Neural cell (in vitro differentiated cells): ENCODE measurements at regions not wholly inside any gene's neighbourhood (a gene's known extent, or its start where the extent isn't known, plus 50 kb on each side); places are given as distances from the start of the nearest gene placed in this dataset.

Experiments used
- H2AFZ ChIP-seq: fragments of 200-600, 300-800 bp; sonication (generic), shearing (Covaris generic); 2 replicates; pipeline ENCODE4 v1.6.0; 2014; ENCODE audit warnings: low read depth, mild to moderate bottlenecking, antibody characterized with exemption, low read length, moderate library complexity
- H3F3A ChIP-seq: fragments of 200-600 bp; shearing (Covaris generic); 2 replicates; pipeline ENCODE4 v1.6.1; 2016; ENCODE audit warnings: mild to moderate bottlenecking, moderate library complexity, mixed read lengths, antibody characterized with exemption, low read length; ENCODE audit not compliant: insufficient read depth, poor library complexity, severe bottlenecking
- H3K27ac ChIP-seq: fragments of 200-600, 300-800 bp; sonication (generic), shearing (Covaris generic); 2 replicates; pipeline ENCODE4 v1.5.1; 2014; ENCODE audit warnings: mild to moderate bottlenecking, low read length, moderate library complexity
- H3K27me3 ChIP-seq: fragments of 300-800, 200-600 bp; sonication (generic), shearing (Covaris generic); 2 replicates; pipeline ENCODE4 v1.6.0; 2014; ENCODE audit warnings: mild to moderate bottlenecking, low read depth, low read length, moderate library complexity; ENCODE audit not compliant: insufficient read depth
- H3K36me3 ChIP-seq: fragments of 300-800, 200-600 bp; sonication (generic), shearing (Covaris generic); 2 replicates; pipeline ENCODE4 v1.5.1; 2014; ENCODE audit warnings: mild to moderate bottlenecking, antibody characterized with exemption, low read length, moderate library complexity; ENCODE audit not compliant: insufficient read depth
- H3K4me2 ChIP-seq: fragments of 300-800, 200-600 bp; sonication (generic), shearing (Covaris generic); 2 replicates; pipeline ENCODE4 v1.6.0; 2014; ENCODE audit warnings: mild to moderate bottlenecking, low read length
- H3K4me3 ChIP-seq: fragments of 300-800, 200-600 bp; sonication (generic), shearing (Covaris generic); 2 replicates; pipeline ENCODE4 v1.5.1; 2014; ENCODE audit warnings: mild to moderate bottlenecking, low read length, moderate library complexity
- H3K79me2 ChIP-seq: fragments of 200-600 bp; shearing (Covaris generic); replicated peaks from 2 replicates; pipeline ENCODE4 v1.6.0; 2014; ENCODE audit warnings: mild to moderate bottlenecking, low read length, moderate library complexity; ENCODE audit not compliant: insufficient read depth
- H3K9ac ChIP-seq: fragments of 300-800, 200-600 bp; sonication (generic), shearing (Covaris generic); 2 replicates; pipeline ENCODE4 v1.6.1; 2016; ENCODE audit warnings: mild to moderate bottlenecking, low read length, mixed read lengths
- H3K9me2 ChIP-seq: fragments of 200-600 bp; shearing (Covaris generic); 2 replicates; pipeline ENCODE4 v1.6.1; 2016; ENCODE audit warnings: mild to moderate bottlenecking, low read length, mixed read lengths; ENCODE audit not compliant: insufficient read depth
- H3K9me3 ChIP-seq: fragments of 200-600, 300-800 bp; sonication (generic), shearing (Covaris generic); 2 replicates; pipeline ENCODE4 v1.6.1; 2016; ENCODE audit warnings: mild to moderate bottlenecking, mixed run types, low read length, moderate library complexity, mixed read lengths
- H4K20me1 ChIP-seq: fragments of 200-600 bp; shearing (Covaris generic); 2 replicates; pipeline ENCODE4 v1.6.1; 2016; ENCODE audit warnings: mild to moderate bottlenecking, mixed run types; ENCODE audit not compliant: insufficient read depth
- EP300 ChIP-seq: fragments of 450-650 bp; conservative IDR thresholded peaks from 2 replicates; pipeline ENCODE4 v1.6.1; 2014; ENCODE audit warnings: antibody characterized with exemption, mild to moderate bottlenecking, moderate library complexity; ENCODE audit not compliant: poor library complexity, severe bottlenecking
- EZH2 ChIP-seq: fragments of 200-600, 300-800 bp; shearing (Covaris generic), sonication (generic); IDR thresholded peaks from 2 replicates; pipeline ENCODE4 v1.6.1; 2014; ENCODE audit warnings: antibody characterized with exemption, low read length, borderline replicate concordance, mild to moderate bottlenecking; ENCODE audit not compliant: insufficient read depth, poor library complexity, severe bottlenecking
- MXI1 ChIP-seq: fragments of 450-650 bp; conservative IDR thresholded peaks from 2 replicates; pipeline ENCODE4 v1.6.1; 2014; ENCODE audit warnings: antibody characterized with exemption, mild to moderate bottlenecking; ENCODE audit not compliant: poor library complexity, severe bottlenecking
- POLR2AphosphoS5 ChIP-seq: IDR thresholded peaks from 2 replicates; pipeline ENCODE4 v1.6.1; 2012
- RAD21 ChIP-seq: fragments of 450-650 bp; conservative IDR thresholded peaks from 2 replicates; pipeline ENCODE4 v1.6.1; 2014; ENCODE audit warnings: antibody characterized with exemption, mild to moderate bottlenecking, moderate library complexity
- SMC3 ChIP-seq: fragments of 450-650 bp; conservative IDR thresholded peaks from 2 replicates; pipeline ENCODE4 v1.6.1; 2014; ENCODE audit warnings: antibody characterized with exemption, mild to moderate bottlenecking, moderate library complexity; ENCODE audit not compliant: poor library complexity
- TAF1 ChIP-seq: IDR thresholded peaks from 2 replicates; pipeline ENCODE4 v1.6.1; 2012; ENCODE audit warnings: low read depth
- TF ChIP-seq, protein P1 (sequence below): fragments of 450-650 bp; IDR thresholded peaks from 2 replicates; pipeline ENCODE4 v1.5.1; 2014; ENCODE audit warnings: antibody characterized with exemption, mild to moderate bottlenecking, moderate library complexity; ENCODE audit not compliant: poor library complexity, severe bottlenecking
- TF ChIP-seq, protein P2 (sequence below): IDR thresholded peaks from 2 replicates; pipeline ENCODE4 v1.6.1; 2012; ENCODE audit warnings: borderline replicate concordance

DNA sequence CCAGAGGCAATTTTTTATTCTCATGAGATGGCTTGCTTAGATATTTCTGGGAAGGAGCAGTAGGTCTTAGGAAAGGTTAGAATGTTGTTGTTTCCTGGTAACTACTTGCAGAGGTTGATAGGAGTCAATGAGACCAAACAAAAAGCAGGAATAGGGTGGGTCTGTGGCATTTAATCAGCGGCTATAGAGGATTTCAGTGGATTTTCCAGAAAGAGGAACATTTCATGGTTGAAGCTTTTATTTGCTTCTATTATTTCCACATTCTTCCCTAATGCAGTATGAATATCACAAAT, 111.3 kb upstream of the PALMD start:
- H3K9ac ChIP-seq, result no peak overlapping the region
- no peak overlapping the region for H3K4me3 ChIP-seq
- H3K36me3 ChIP-seq, result no peaks in the 10 kb centered on the region
- H3K4me2 ChIP-seq, result no peak overlapping the region
- H3K9me3 ChIP-seq, result no peaks in the 10 kb centered on the region
- H4K20me1 ChIP-seq, result no peaks in the 10 kb centered on the region
- TF ChIP-seq TAF1, result no peak
- H3K79me2 ChIP-seq, result no peaks in the 10 kb centered on the region
- peaks cover 5% of the 10 kb centered on the region for H3F3A ChIP-seq
- H3K27ac ChIP-seq, result no peak overlapping the region
- H2AFZ ChIP-seq, result no peak overlapping the region
- H3K27me3 ChIP-seq, result no peaks in the 10 kb centered on the region
- H3K9me2 ChIP-seq, result no peaks in the 10 kb centered on the region

DNA sequence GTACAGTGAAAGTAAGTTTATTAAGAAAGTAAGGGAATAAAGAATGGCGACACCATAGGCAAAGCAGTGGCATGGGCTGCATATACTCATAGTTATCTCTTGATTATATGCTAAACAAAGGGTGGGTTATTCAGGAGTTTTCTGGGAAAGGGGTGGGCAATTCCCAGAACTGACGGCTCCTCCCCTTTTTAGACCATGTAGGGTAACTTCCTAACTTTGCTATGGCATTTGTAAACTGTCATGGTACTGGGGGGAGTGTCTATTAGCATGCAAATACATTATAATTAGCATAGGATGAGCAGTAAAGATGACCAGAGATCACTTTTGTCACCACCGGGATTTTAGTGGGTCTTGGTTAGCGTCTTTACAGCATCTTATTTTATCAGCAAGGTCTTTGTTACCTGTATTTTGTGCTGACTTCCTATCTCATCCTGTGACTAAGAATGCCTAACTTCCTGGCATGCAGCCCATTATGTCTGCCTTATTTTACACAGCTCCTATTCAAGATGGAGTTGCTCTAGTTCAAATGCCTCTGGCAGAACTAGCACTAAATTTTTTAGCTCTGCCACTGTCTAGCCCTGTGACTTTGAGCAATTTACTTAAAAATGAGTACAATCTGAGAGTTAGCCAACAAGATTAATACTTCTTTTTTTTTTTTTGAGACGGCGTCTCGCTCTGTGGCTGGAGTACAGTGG, 110.3 kb upstream of the PALMD start:
- Histone ChIP-seq H3K4me2 (no peak overlapping the region), H2AFZ (no peak overlapping the region), H3K9ac (no peak overlapping the region), H3K9me2 (no peaks in the 10 kb centered on the region), H3K4me3 (no peak overlapping the region), H3K9me3 (no peaks in the 10 kb centered on the region), H3F3A (peaks cover 5% of the 10 kb centered on the region), H3K27me3 (no peaks in the 10 kb centered on the region), H3K79me2 (no peaks in the 10 kb centered on the region), H3K36me3 (no peaks in the 10 kb centered on the region), H3K27ac (no peak overlapping the region), H4K20me1 (no peaks in the 10 kb centered on the region)
- TF ChIP-seq SMC3, result no peak
- TF ChIP-seq POLR2AphosphoS5, result no peak
- no peak for TF ChIP-seq EP300
- TF ChIP-seq RAD21, result no peak
- TF ChIP-seq, protein P1, sequence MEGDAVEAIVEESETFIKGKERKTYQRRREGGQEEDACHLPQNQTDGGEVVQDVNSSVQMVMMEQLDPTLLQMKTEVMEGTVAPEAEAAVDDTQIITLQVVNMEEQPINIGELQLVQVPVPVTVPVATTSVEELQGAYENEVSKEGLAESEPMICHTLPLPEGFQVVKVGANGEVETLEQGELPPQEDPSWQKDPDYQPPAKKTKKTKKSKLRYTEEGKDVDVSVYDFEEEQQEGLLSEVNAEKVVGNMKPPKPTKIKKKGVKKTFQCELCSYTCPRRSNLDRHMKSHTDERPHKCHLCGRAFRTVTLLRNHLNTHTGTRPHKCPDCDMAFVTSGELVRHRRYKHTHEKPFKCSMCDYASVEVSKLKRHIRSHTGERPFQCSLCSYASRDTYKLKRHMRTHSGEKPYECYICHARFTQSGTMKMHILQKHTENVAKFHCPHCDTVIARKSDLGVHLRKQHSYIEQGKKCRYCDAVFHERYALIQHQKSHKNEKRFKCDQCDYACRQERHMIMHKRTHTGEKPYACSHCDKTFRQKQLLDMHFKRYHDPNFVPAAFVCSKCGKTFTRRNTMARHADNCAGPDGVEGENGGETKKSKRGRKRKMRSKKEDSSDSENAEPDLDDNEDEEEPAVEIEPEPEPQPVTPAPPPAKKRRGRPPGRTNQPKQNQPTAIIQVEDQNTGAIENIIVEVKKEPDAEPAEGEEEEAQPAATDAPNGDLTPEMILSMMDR, result no peak
- TF ChIP-seq, protein P2, sequence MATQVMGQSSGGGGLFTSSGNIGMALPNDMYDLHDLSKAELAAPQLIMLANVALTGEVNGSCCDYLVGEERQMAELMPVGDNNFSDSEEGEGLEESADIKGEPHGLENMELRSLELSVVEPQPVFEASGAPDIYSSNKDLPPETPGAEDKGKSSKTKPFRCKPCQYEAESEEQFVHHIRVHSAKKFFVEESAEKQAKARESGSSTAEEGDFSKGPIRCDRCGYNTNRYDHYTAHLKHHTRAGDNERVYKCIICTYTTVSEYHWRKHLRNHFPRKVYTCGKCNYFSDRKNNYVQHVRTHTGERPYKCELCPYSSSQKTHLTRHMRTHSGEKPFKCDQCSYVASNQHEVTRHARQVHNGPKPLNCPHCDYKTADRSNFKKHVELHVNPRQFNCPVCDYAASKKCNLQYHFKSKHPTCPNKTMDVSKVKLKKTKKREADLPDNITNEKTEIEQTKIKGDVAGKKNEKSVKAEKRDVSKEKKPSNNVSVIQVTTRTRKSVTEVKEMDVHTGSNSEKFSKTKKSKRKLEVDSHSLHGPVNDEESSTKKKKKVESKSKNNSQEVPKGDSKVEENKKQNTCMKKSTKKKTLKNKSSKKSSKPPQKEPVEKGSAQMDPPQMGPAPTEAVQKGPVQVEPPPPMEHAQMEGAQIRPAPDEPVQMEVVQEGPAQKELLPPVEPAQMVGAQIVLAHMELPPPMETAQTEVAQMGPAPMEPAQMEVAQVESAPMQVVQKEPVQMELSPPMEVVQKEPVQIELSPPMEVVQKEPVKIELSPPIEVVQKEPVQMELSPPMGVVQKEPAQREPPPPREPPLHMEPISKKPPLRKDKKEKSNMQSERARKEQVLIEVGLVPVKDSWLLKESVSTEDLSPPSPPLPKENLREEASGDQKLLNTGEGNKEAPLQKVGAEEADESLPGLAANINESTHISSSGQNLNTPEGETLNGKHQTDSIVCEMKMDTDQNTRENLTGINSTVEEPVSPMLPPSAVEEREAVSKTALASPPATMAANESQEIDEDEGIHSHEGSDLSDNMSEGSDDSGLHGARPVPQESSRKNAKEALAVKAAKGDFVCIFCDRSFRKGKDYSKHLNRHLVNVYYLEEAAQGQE, result no peak
- TF ChIP-seq EZH2, result no peak
- no peak for TF ChIP-seq TAF1
- no peak for TF ChIP-seq MXI1
